NCI-H774 (cell line): ENCODE measurements at regions not wholly inside any gene's neighbourhood (a gene's known extent, or its start where the extent isn't known, plus 50 kb on each side); places are given as distances from the start of the nearest gene placed in this dataset.
A peak's percentile ranks its signal among the peaks of the same experiment; 100 is the strongest.

Experiments used
- DNase-seq: peaks from one replicate; lab custom pipeline; 2025; lab: John Stamatoyannopoulos, UW

- DNase-seq: no peak
Measured at GRCh38 chr2:19035238-19035637, 323.2 kb downstream of the OSR1 start.

- DNase-seq: no peak
Measured at GRCh38 chr2:19033240-19033639, 325.2 kb downstream of the OSR1 start.

- no peak for DNase-seq
Measured at GRCh38 chr2:19031642-19032041, 326.8 kb downstream of the OSR1 start.

- DNase-seq: no peak
Measured at GRCh38 chr2:19029655-19030054, 328.8 kb downstream of the OSR1 start.

GRCh38 chr2:19028587-19029375 is 329.6 kb downstream of the OSR1 start:
- no peak for DNase-seq

GRCh38 chr2:19027626-19028025 is 330.8 kb downstream of the OSR1 start:
- no peak for DNase-seq

GRCh38 chr2:19026261-19026660 is 332.2 kb downstream of the OSR1 start:
- no peak for DNase-seq

GRCh38 chr2:19022334-19022733 is 336.1 kb downstream of the OSR1 start:
- no peak for DNase-seq

GRCh38 chr2:19021721-19022120 is 336.7 kb downstream of the OSR1 start:
- no peak for DNase-seq

GRCh38 chr2:19021100-19021476 is 337.3 kb downstream of the OSR1 start:
- no peak for DNase-seq

GRCh38 chr2:19020144-19021099 is 338.0 kb downstream of the OSR1 start:
- DNase-seq: no peak

GRCh38 chr2:19009510-19009909 is 348.9 kb downstream of the OSR1 start:
- no peak for DNase-seq

- DNase-seq: no peak
Measured at GRCh38 chr2:19003554-19003953, 354.9 kb downstream of the OSR1 start.

GRCh38 chr2:19000776-19001175 is 357.6 kb downstream of the OSR1 start:
- no peak for DNase-seq

- no peak for DNase-seq
Measured at GRCh38 chr2:18999198-18999597, 359.2 kb downstream of the OSR1 start.

- no peak for DNase-seq
Measured at GRCh38 chr2:18998491-18998890, 359.9 kb downstream of the OSR1 start.

- DNase-seq: no peak
Measured at GRCh38 chr2:18993756-18994338, 364.6 kb downstream of the OSR1 start.

- DNase-seq: peak; percentile 41
Measured at GRCh38 chr2:18991177-18992168, 366.9 kb downstream of the OSR1 start.

- no peak for DNase-seq
Measured at GRCh38 chr2:18988631-18989232, 369.7 kb downstream of the OSR1 start.

GRCh38 chr2:18987592-18988073 is 370.8 kb downstream of the OSR1 start:
- no peak for DNase-seq

GRCh38 chr2:18987016-18987415 is 371.4 kb downstream of the OSR1 start:
- no peak for DNase-seq
